K562 (cell line): ENCODE measurements at regions not wholly inside any gene's neighbourhood (a gene's known extent, or its start where the extent isn't known, plus 50 kb on each side); places are given as distances from the start of the nearest gene placed in this dataset.

ENCODE experiments used
- ATAC-seq: fragments of 200-7000 bp; cut with Tn5 transposase; 3 replicates; pipeline ENCODE4 v1.9.1; 2020; ENCODE audit warnings: moderate library complexity
- BruUV-seq: library from RNA; stranded (reverse); fragments of 400-500 nt; replicated peaks from 2 replicates; lab custom pipeline; 2021; lab: Mats Ljungman, UMichigan
- CTCF ChIA-PET: fragments of 300-600 bp; formaldehyde crosslinking; extraction: SDS; loops from one replicate; lab custom pipeline; 2021; ENCODE audit warnings: low intra/inter-chr PET ratio; lab: Yijun Ruan, JAX
- POLR2A ChIA-PET: fragments of 300-600, 350-650 bp; sonication (Branson Sonifier 250); formaldehyde crosslinking; extraction: SDS; loops from one replicate; lab custom pipeline; 2021; ENCODE audit warnings: antibody characterized with exemption, inconsistent platforms; lab: Yijun Ruan, JAX
- DNase-seq, 4 experiments: peaks; one replicate each; pipeline versions ENCODE4 v3.0.0 to v3.0.0-alpha.2; 2011 to 2018; ENCODE audit warnings: low spot score in 3 of 4, mixed read lengths in 3 of 4; ENCODE audit errors: extremely low read depth in 1 of 4
- FAIRE-seq: peaks from 2 replicates; lab custom pipeline; 2011; peaks lifted over from hg19 to GRCh38; lab: Jason Lieb, UNC
- H2AFZ ChIP-seq: 2 replicates; pipeline ENCODE4 v1.6.0; 2011; ENCODE audit warnings: low read depth, low read length, control low read depth, inconsistent platforms
- H3K27ac ChIP-seq: fragments of 200-600 bp; 3 replicates; pipeline ENCODE4 v1.8.0; 2011; ENCODE audit warnings: low read depth, mild to moderate bottlenecking, control low read depth, inconsistent platforms, low read length, moderate library complexity, mixed read lengths; ENCODE audit errors: extremely low read depth
- H3K27me3 ChIP-seq, 2 experiments: fragments of 300-600 bp in 1 of 2; 2 replicates in 1 of 2; 3 replicates in 1 of 2; pipeline versions ENCODE4 v1.6.0 to v1.8.0; 2011; ENCODE audit warnings: inconsistent platforms in 2 of 2, low read length in 2 of 2, mild to moderate bottlenecking in 1 of 2, mixed read lengths in 1 of 2, moderate library complexity in 1 of 2; ENCODE audit not compliant: control insufficient read depth in 2 of 2, insufficient read depth in 2 of 2
- H3K36me3 ChIP-seq: fragments of 300-600 bp; 3 replicates; pipeline ENCODE4 v1.8.0; 2011; ENCODE audit warnings: mild to moderate bottlenecking, low read length, inconsistent platforms; ENCODE audit not compliant: control insufficient read depth, insufficient read depth
- H3K4me1 ChIP-seq, 2 experiments: fragments of 200-600 bp in 1 of 2; replicated peaks in 1 of 2; 2 replicates in 1 of 2; 3 replicates in 1 of 2; pipeline versions ENCODE4 v1.5.1 to v1.8.0; 2011; ENCODE audit warnings: inconsistent platforms in 2 of 2, low read length in 2 of 2, mild to moderate bottlenecking in 1 of 2, mixed read lengths in 1 of 2, moderate library complexity in 1 of 2; ENCODE audit not compliant: control insufficient read depth in 2 of 2, insufficient read depth in 2 of 2
- H3K4me2 ChIP-seq: 2 replicates; pipeline ENCODE4 v1.6.1; 2011; ENCODE audit warnings: low read length, control low read depth, inconsistent platforms, mixed read lengths; ENCODE audit not compliant: insufficient read depth
- H3K4me3 ChIP-seq: fragments of 200-600 bp; sonication (generic), shearing (Covaris generic); 2 replicates; pipeline ENCODE4 v1.5.1; 2016; ENCODE audit warnings: control low read depth, inconsistent platforms
- H3K79me2 ChIP-seq: fragments of 200-600 bp; 3 replicates; pipeline ENCODE4 v1.8.0; 2011; ENCODE audit warnings: low read length, inconsistent platforms; ENCODE audit not compliant: control insufficient read depth, insufficient read depth
- H3K9ac ChIP-seq, 2 experiments: 2 replicates each; pipeline versions ENCODE4 v1.6.0 to v1.6.1; 2011; ENCODE audit warnings: low read depth in 2 of 2, low read length in 2 of 2, control low read depth in 1 of 2, inconsistent platforms in 1 of 2, mild to moderate bottlenecking in 1 of 2, mixed read lengths in 1 of 2; ENCODE audit not compliant: insufficient read depth in 1 of 2
- H3K9me1 ChIP-seq: one replicate; pipeline ENCODE4 v1.6.0; 2011; ENCODE audit warnings: inconsistent platforms, mild to moderate bottlenecking, low read length, moderate library complexity; ENCODE audit not compliant: control insufficient read depth, insufficient read depth
- H3K9me3 ChIP-seq: replicated peaks from 2 replicates; pipeline ENCODE4 v1.5.1; 2011; ENCODE audit warnings: low read depth, low read length, inconsistent platforms; ENCODE audit not compliant: control insufficient read depth, insufficient read depth
- H4K20me1 ChIP-seq: replicated peaks from 2 replicates; pipeline ENCODE4 v1.6.1; 2011; ENCODE audit warnings: low read length, inconsistent platforms, mixed read lengths; ENCODE audit not compliant: control insufficient read depth, insufficient read depth
- ATF7 ChIP-seq: fragments of 450-650 bp; IDR thresholded peaks from 2 replicates; pipeline ENCODE4 v1.7.1; 2014; ENCODE audit warnings: mild to moderate bottlenecking, moderate library complexity
- HNRNPH1 ChIP-seq: fragments of 200-400 bp; formaldehyde crosslinking; optimal IDR thresholded peaks from 2 replicates; pipeline ENCODE3; 2017; ENCODE audit warnings: low read depth, mild to moderate bottlenecking, low read length, moderate library complexity
- NFIX ChIP-seq: fragments of 250-450 bp; sonication (Bioruptor Pico); IDR thresholded peaks from 2 replicates; pipeline ENCODE4 v1.4.0; 2020; ENCODE audit warnings: low read depth, mild to moderate bottlenecking, moderate library complexity
- WGBS: fragments of 100-300 bp; shearing (Covaris generic); methylation state at CpG from one replicate; pipeline ENCODE4 v1.1.6; 2016; ENCODE audit warnings: low coverage, mixed read lengths; ENCODE audit not compliant: insufficient coverage; ENCODE audit errors: missing lambda C conversion rate; 5-methylcytosine and 5-hydroxymethylcytosine counted together
- in situ Hi-C: fragments of 300-500 bp; cut with MboI; formaldehyde crosslinking; loops from 4 replicates; pipeline ENCODE4 v1.15.0; 2018; ENCODE audit warnings: inconsistent platforms, mixed read lengths
- intact Hi-C: fragments of 100-400 bp; cut with micrococcal nuclease; formaldehyde crosslinking; loops from 2 replicates; pipeline ENCODE4 v1.14.2; 2022
- TF ChIP-seq, protein P1 (sequence below): fragments of 450-650 bp; IDR thresholded peaks from 2 replicates; pipeline ENCODE4 v1.6.1; 2017; ENCODE audit warnings: antibody characterized with exemption
- TF ChIP-seq, protein P2 (sequence below): sonication (generic); formaldehyde crosslinking; IDR thresholded peaks from 2 replicates; pipeline ENCODE4 v1.8.0; 2023; ENCODE audit warnings: mild to moderate bottlenecking, missing genetic modification reagents
- TF ChIP-seq, protein P3 (sequence below), 2 experiments: fragments of 450-650 bp; formaldehyde crosslinking in 1 of 2; IDR thresholded peaks; 2 replicates each; pipeline versions ENCODE4 v1.4.0 to v1.6.1; 2014 to 2020; ENCODE audit warnings: mild to moderate bottlenecking in 2 of 2, borderline replicate concordance in 1 of 2, low read depth in 1 of 2

DNA sequence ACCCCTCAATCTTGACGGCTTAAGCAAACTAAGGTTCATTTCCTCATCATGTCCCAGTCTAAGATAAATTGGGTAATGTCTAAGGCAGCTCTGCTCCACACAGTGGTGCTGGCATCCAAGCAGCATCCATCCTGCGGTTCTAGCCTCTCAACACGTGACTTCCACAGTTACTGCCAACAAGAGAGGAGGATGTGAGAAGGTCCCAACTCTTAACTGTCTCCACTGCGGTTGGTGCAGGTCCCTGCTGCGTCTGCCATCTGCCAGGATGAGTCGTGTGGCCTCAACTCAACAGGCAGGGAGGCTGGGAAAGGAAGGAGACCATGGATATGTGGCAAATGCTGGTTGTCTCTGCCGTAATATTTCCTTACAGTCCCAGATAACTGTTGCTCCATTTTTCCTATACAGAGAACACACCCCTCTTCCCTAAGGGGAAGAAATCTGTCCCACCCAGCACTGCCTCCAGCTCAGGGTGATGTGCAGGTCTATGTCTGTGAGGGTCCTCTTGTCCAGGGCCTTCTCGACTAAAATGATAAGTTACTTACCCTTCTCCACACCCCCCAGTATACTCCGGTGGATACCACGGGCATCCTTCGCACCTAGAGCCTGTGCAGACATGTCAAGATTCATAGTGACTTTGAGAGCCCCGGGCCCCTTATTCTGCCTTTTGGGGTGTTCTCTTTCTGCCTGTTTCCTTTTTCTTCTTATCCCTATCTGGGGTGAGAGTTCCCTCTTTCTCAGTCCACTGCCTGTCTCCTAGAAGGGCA lies 64.7 kb downstream of the KCNJ18 start:
- H3K27ac ChIP-seq: no peak overlapping the region
- no peak overlapping the region for H3K9ac ChIP-seq
- DNase-seq: no peak
- H3K27me3 ChIP-seq: no peaks in the 10 kb centered on the region
- ChIA-PET POLR2A (no interaction called here), CTCF (no interaction called here)
- intact Hi-C loops: no loop called here
- no peak overlapping the region for H3K4me3 ChIP-seq
- peak overlapping the region; percentile 16; the same call in 1 of the 2 replicates for H2AFZ ChIP-seq
- no peak overlapping the region for H3K4me2 ChIP-seq
- H3K9me3 ChIP-seq: no peaks in the 10 kb centered on the region
- in situ Hi-C loops: no loop called here
- no peaks in the 10 kb centered on the region for H3K79me2 ChIP-seq
- no peaks in the 10 kb centered on the region for H3K9me1 ChIP-seq
- no peak for FAIRE-seq
- no peak for ATAC-seq
- 3% methylated on average over 11 of the region's 12 CpGs for WGBS
- H3K36me3 ChIP-seq: no peaks in the 10 kb centered on the region
- no peaks in the 10 kb centered on the region for H4K20me1 ChIP-seq
- H3K4me1 ChIP-seq: no peaks in the 10 kb centered on the region
- no TSS peak for BruUV-seq
- no peak for TF ChIP-seq NFIX (CRISPR knock-in tag)
- TF ChIP-seq HNRNPH1: no peak
- TF ChIP-seq, protein P1, sequence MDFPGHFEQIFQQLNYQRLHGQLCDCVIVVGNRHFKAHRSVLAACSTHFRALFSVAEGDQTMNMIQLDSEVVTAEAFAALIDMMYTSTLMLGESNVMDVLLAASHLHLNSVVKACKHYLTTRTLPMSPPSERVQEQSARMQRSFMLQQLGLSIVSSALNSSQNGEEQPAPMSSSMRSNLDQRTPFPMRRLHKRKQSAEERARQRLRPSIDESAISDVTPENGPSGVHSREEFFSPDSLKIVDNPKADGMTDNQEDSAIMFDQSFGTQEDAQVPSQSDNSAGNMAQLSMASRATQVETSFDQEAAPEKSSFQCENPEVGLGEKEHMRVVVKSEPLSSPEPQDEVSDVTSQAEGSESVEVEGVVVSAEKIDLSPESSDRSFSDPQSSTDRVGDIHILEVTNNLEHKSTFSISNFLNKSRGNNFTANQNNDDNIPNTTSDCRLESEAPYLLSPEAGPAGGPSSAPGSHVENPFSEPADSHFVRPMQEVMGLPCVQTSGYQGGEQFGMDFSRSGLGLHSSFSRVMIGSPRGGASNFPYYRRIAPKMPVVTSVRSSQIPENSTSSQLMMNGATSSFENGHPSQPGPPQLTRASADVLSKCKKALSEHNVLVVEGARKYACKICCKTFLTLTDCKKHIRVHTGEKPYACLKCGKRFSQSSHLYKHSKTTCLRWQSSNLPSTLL: no peak
- no peak for TF ChIP-seq ATF7
- TF ChIP-seq, protein P2, sequence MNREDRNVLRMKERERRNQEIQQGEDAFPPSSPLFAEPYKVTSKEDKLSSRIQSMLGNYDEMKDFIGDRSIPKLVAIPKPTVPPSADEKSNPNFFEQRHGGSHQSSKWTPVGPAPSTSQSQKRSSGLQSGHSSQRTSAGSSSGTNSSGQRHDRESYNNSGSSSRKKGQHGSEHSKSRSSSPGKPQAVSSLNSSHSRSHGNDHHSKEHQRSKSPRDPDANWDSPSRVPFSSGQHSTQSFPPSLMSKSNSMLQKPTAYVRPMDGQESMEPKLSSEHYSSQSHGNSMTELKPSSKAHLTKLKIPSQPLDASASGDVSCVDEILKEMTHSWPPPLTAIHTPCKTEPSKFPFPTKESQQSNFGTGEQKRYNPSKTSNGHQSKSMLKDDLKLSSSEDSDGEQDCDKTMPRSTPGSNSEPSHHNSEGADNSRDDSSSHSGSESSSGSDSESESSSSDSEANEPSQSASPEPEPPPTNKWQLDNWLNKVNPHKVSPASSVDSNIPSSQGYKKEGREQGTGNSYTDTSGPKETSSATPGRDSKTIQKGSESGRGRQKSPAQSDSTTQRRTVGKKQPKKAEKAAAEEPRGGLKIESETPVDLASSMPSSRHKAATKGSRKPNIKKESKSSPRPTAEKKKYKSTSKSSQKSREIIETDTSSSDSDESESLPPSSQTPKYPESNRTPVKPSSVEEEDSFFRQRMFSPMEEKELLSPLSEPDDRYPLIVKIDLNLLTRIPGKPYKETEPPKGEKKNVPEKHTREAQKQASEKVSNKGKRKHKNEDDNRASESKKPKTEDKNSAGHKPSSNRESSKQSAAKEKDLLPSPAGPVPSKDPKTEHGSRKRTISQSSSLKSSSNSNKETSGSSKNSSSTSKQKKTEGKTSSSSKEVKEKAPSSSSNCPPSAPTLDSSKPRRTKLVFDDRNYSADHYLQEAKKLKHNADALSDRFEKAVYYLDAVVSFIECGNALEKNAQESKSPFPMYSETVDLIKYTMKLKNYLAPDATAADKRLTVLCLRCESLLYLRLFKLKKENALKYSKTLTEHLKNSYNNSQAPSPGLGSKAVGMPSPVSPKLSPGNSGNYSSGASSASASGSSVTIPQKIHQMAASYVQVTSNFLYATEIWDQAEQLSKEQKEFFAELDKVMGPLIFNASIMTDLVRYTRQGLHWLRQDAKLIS (CRISPR knock-in tag): no peak
- TF ChIP-seq, protein P3, sequence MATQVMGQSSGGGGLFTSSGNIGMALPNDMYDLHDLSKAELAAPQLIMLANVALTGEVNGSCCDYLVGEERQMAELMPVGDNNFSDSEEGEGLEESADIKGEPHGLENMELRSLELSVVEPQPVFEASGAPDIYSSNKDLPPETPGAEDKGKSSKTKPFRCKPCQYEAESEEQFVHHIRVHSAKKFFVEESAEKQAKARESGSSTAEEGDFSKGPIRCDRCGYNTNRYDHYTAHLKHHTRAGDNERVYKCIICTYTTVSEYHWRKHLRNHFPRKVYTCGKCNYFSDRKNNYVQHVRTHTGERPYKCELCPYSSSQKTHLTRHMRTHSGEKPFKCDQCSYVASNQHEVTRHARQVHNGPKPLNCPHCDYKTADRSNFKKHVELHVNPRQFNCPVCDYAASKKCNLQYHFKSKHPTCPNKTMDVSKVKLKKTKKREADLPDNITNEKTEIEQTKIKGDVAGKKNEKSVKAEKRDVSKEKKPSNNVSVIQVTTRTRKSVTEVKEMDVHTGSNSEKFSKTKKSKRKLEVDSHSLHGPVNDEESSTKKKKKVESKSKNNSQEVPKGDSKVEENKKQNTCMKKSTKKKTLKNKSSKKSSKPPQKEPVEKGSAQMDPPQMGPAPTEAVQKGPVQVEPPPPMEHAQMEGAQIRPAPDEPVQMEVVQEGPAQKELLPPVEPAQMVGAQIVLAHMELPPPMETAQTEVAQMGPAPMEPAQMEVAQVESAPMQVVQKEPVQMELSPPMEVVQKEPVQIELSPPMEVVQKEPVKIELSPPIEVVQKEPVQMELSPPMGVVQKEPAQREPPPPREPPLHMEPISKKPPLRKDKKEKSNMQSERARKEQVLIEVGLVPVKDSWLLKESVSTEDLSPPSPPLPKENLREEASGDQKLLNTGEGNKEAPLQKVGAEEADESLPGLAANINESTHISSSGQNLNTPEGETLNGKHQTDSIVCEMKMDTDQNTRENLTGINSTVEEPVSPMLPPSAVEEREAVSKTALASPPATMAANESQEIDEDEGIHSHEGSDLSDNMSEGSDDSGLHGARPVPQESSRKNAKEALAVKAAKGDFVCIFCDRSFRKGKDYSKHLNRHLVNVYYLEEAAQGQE (IDR thresholded peaks at IDR 0.05; ENCODE audit: borderline replicate concordance): no peak
- TF ChIP-seq, protein P3 (CRISPR knock-in tag; IDR thresholded peaks at IDR 0.05; ENCODE audit: low read depth): no peak
